PC-9 (cell line): ENCODE measurements at regions not wholly inside any gene's neighbourhood (a gene's known extent, or its start where the extent isn't known, plus 50 kb on each side); places are given as distances from the start of the nearest gene placed in this dataset.
A peak's percentile ranks its signal among the peaks of the same experiment; 100 is the strongest.

Source experiments
- BruUV-seq: library from RNA; stranded (reverse); fragments of 400-500 nt; replicated peaks from 2 replicates; lab custom pipeline; 2021; lab: Mats Ljungman, UMichigan
- CTCF ChIA-PET: fragments of 300-600 bp; sonication (Branson Sonifier 250); formaldehyde crosslinking; loops from one replicate; lab custom pipeline; 2022; ENCODE audit warnings: antibody characterized with exemption; lab: Charles Lee
- POLR2A ChIA-PET: fragments of 300-600 bp; sonication (Branson Sonifier 250); formaldehyde crosslinking; loops from one replicate; lab custom pipeline; 2022; ENCODE audit warnings: antibody characterized with exemption; ENCODE audit not compliant: unreplicated experiment; lab: Charles Lee
- DNase-seq, 2 experiments: peaks; one replicate each; pipeline versions ENCODE4 v3.0.0 to v3.0.0-alpha.2; 2015 to 2022; ENCODE audit warnings: mixed read lengths in 1 of 2
- H2AFZ ChIP-seq: fragments of 200-600 bp; sonication (generic); 2 replicates; pipeline ENCODE4 v1.8.1; 2017; ENCODE audit warnings: antibody characterized with exemption
- H3F3A ChIP-seq: fragments of 200-600 bp; sonication (generic); 2 replicates; pipeline ENCODE4 v1.8.1; 2017; ENCODE audit warnings: antibody characterized with exemption, mild to moderate bottlenecking, low read depth; ENCODE audit not compliant: insufficient read depth
- H3K27ac ChIP-seq: fragments of 200-600 bp; sonication (generic); 2 replicates; pipeline ENCODE4 v1.6.1; 2016; ENCODE audit warnings: mixed run types
- H3K27me3 ChIP-seq: fragments of 200-600 bp; sonication (generic); 2 replicates; pipeline ENCODE4 v1.6.1; 2016; ENCODE audit warnings: low read depth, mixed run types; ENCODE audit not compliant: insufficient read depth
- H3K36me3 ChIP-seq: fragments of 200-600 bp; sonication (generic); 2 replicates; pipeline ENCODE4 v1.6.1; 2016; ENCODE audit warnings: low read depth, mixed run types
- H3K4me1 ChIP-seq: fragments of 200-600 bp; sonication (generic); replicated peaks from 2 replicates; pipeline ENCODE4 v1.6.1; 2016; ENCODE audit warnings: mixed run types; ENCODE audit not compliant: insufficient read depth
- H3K4me2 ChIP-seq: fragments of 200-600 bp; sonication (generic); 2 replicates; pipeline ENCODE4 v1.6.1; 2017; ENCODE audit warnings: mixed run types
- H3K4me3 ChIP-seq: fragments of 200-600 bp; sonication (generic); 2 replicates; pipeline ENCODE4 v1.6.1; 2016; ENCODE audit warnings: mixed run types
- H3K79me2 ChIP-seq: fragments of 200-600 bp; sonication (generic); 2 replicates; pipeline ENCODE4 v1.6.1; 2017; ENCODE audit warnings: low read depth, mixed run types
- H3K9me2 ChIP-seq: fragments of 200-600 bp; sonication (generic); 2 replicates; pipeline ENCODE4 v1.8.1; 2017; ENCODE audit warnings: mild to moderate bottlenecking; ENCODE audit not compliant: insufficient read depth
- H3K9me3 ChIP-seq: fragments of 200-600 bp; sonication (generic); 2 replicates; pipeline ENCODE4 v1.8.1; 2016; ENCODE audit warnings: low read depth; ENCODE audit not compliant: insufficient read depth
- H4K20me1 ChIP-seq: fragments of 200-600 bp; sonication (generic); 2 replicates; pipeline ENCODE4 v1.8.1; 2017; ENCODE audit not compliant: insufficient read depth
- CTCF ChIP-seq: fragments of 200-600 bp; sonication (generic); conservative IDR thresholded peaks from 2 replicates; pipeline ENCODE4 v1.6.1; 2017; ENCODE audit warnings: mixed run types, antibody characterized with exemption, mild to moderate bottlenecking, moderate library complexity
- EZH2 ChIP-seq: fragments of 200-600 bp; sonication (generic); IDR thresholded peaks from 2 replicates; pipeline ENCODE4 v1.8.0; 2017; ENCODE audit warnings: antibody characterized with exemption, low read depth
- intact Hi-C: fragments of 100-400 bp; cut with micrococcal nuclease; formaldehyde crosslinking; loops from one replicate; pipeline ENCODE4 v1.10.0; 2022; ENCODE audit not compliant: unreplicated experiment

- TF ChIP-seq CTCF (no peak), EZH2 (no peak)
- no peak for DNase-seq
- Histone ChIP-seq H3K4me2 (no peak overlapping the region), H3F3A (no peaks in the 10 kb centered on the region), H3K4me3 (no peak overlapping the region), H3K27ac (no peak overlapping the region), H3K79me2 (no peaks in the 10 kb centered on the region), H3K27me3 (no peaks in the 10 kb centered on the region), H2AFZ (0 out of 2 replicates have a peak overlapping the region, but pooled peaks have one; percentile 16), H3K9me2 (0 out of 2 replicates have a peak, but pooled peaks cover 3% of the 10 kb centered on the region), H4K20me1 (no peaks in the 10 kb centered on the region), H3K4me1 (no peaks in the 10 kb centered on the region), H3K36me3 (no peaks in the 10 kb centered on the region), H3K9me3 (no peaks in the 10 kb centered on the region)
- ChIA-PET POLR2A (no interaction called here), CTCF (no interaction called here)
- intact Hi-C loops, result no loop called here
- no TSS peak for BruUV-seq
Measured at GRCh38 chr5:89830691-89831090, 578.9 kb downstream of the CETN3 start.

GRCh38 chr5:89827960-89828359, 581.6 kb downstream of the CETN3 start:
- no peaks in the 10 kb centered on the region for H3K27me3 ChIP-seq
- H3F3A ChIP-seq, result no peaks in the 10 kb centered on the region
- H3K9me2 ChIP-seq, result 0 out of 2 replicates have a peak, but pooled peaks cover 3% of the 10 kb centered on the region
- BruUV-seq, result no TSS peak
- ChIA-PET POLR2A (no interaction called here), CTCF (no interaction called here)
- H3K4me2 ChIP-seq, result no peak overlapping the region
- no peak for TF ChIP-seq CTCF
- no peak for TF ChIP-seq EZH2
- H3K79me2 ChIP-seq, result no peaks in the 10 kb centered on the region
- H3K36me3 ChIP-seq, result no peaks in the 10 kb centered on the region
- H3K9me3 ChIP-seq, result no peaks in the 10 kb centered on the region
- intact Hi-C loops, result no loop called here
- H3K4me3 ChIP-seq, result no peak overlapping the region
- no peak overlapping the region for H2AFZ ChIP-seq
- DNase-seq, result no peak
- no peak overlapping the region for H3K27ac ChIP-seq
- no peaks in the 10 kb centered on the region for H3K4me1 ChIP-seq
- H4K20me1 ChIP-seq, result no peaks in the 10 kb centered on the region

- H3K79me2 ChIP-seq, result no peaks in the 10 kb centered on the region
- ChIA-PET CTCF (no interaction called here), POLR2A (no interaction called here)
- H3K9me3 ChIP-seq, result no peaks in the 10 kb centered on the region
- no peaks in the 10 kb centered on the region for H3K27me3 ChIP-seq
- intact Hi-C loops, result no loop called here
- H3K4me2 ChIP-seq, result no peak overlapping the region
- H3K9me2 ChIP-seq, result 0 out of 2 replicates have a peak, but pooled peaks cover 3% of the 10 kb centered on the region
- no peak overlapping the region for H2AFZ ChIP-seq
- no TSS peak for BruUV-seq
- H4K20me1 ChIP-seq, result no peaks in the 10 kb centered on the region
- H3K4me3 ChIP-seq, result no peak overlapping the region
- no peaks in the 10 kb centered on the region for H3K36me3 ChIP-seq
- H3K27ac ChIP-seq, result no peak overlapping the region
- no peak for DNase-seq
- no peaks in the 10 kb centered on the region for H3F3A ChIP-seq
- TF ChIP-seq EZH2, result no peak
- TF ChIP-seq CTCF, result no peak
- no peaks in the 10 kb centered on the region for H3K4me1 ChIP-seq
Measured at GRCh38 chr5:89827359-89827758, 582.2 kb downstream of the CETN3 start.
